ENCODE measurements at regions not wholly inside any gene's neighbourhood (a gene's known extent, or its start where the extent isn't known, plus 50 kb on each side); places are given as distances from the start of the nearest gene placed in this dataset.

GRCh38 chr14:98296895-98297294 is 975.1 kb downstream of the BCL11B start:
- no peak for TF ChIP-seq EZH2 (IDR thresholded peaks at IDR 0.05; ENCODE audit: insufficient read depth, poor library complexity, severe bottlenecking)
- no peak for TF ChIP-seq EZH2phosphoT487 (IDR thresholded peaks at IDR 0.05; ENCODE audit: insufficient read depth, low read depth)

Measured in GM23248 (cell line).